ENCODE measurements at regions not wholly inside any gene's neighbourhood (a gene's known extent, or its start where the extent isn't known, plus 50 kb on each side); places are given as distances from the start of the nearest gene placed in this dataset.

GRCh38 chr14:59060841-59061240, 127.6 kb upstream of the DAAM1 start:
- no peak for TF ChIP-seq CTCF (IDR thresholded peaks at IDR 0.05)
- TF ChIP-seq ETV6 (CRISPR knock-in tag; IDR thresholded peaks at IDR 0.05): no peak
- TF ChIP-seq NFATC4 (CRISPR knock-in tag; IDR thresholded peaks at IDR 0.05): no peak
- no peak for TF ChIP-seq ATF3 (CRISPR knock-in tag; conservative IDR thresholded peaks at IDR 0.05)
- TF ChIP-seq, protein P1, sequence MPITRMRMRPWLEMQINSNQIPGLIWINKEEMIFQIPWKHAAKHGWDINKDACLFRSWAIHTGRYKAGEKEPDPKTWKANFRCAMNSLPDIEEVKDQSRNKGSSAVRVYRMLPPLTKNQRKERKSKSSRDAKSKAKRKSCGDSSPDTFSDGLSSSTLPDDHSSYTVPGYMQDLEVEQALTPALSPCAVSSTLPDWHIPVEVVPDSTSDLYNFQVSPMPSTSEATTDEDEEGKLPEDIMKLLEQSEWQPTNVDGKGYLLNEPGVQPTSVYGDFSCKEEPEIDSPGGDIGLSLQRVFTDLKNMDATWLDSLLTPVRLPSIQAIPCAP (CRISPR knock-in tag; IDR thresholded peaks at IDR 0.05): no peak
- TF ChIP-seq TCF7 (CRISPR knock-in tag; IDR thresholded peaks at IDR 0.05; ENCODE audit: low read depth): no peak
